ENCODE measurements at regions not wholly inside any gene's neighbourhood (a gene's known extent, or its start where the extent isn't known, plus 50 kb on each side); places are given as distances from the start of the nearest gene placed in this dataset.

GRCh38 chr2:13067508-13067907 lies 350.8 kb downstream of the TRIB2 start:
- no peak overlapping the region for H3K9ac ChIP-seq (ENCODE audit: insufficient read depth, low read depth, low read length)
- intact Hi-C loops (cut with micrococcal nuclease; ENCODE audit: unreplicated experiment) = no loop called here
- 25% methylated on average over 2 of the region's 2 CpGs for WGBS (ENCODE audit: low lambda C conversion rate)
- no peaks in the 10 kb centered on the region for H3K36me3 ChIP-seq (replicated peaks in 1 of 2; ENCODE audit: control insufficient read depth in 1 of 2, insufficient read depth in 2 of 2, low read length in 2 of 2)
- no peaks in the 10 kb centered on the region for H3K4me1 ChIP-seq (ENCODE audit: insufficient read depth, low read length)
- H3K4me3 ChIP-seq (replicated peaks in 1 of 3; ENCODE audit: insufficient read depth in 1 of 3, low read depth in 2 of 3, low read length in 3 of 3) = no peak overlapping the region
- DNase-seq (ENCODE audit: low spot score) (no peak), ATAC-seq (no peak), FAIRE-seq (no peak)
- no peaks in the 10 kb centered on the region for H3K79me2 ChIP-seq (ENCODE audit: insufficient read depth, low read length)
- BruUV-seq (replicated peaks) = no TSS peak
- no peak overlapping the region for H2AFZ ChIP-seq (ENCODE audit: low read length)
- H3K27ac ChIP-seq (ENCODE audit: extremely low read length, insufficient read depth, low read length) = no peak overlapping the region
- H3K9me3 ChIP-seq (ENCODE audit: low read length) = peaks cover 28% of the 10 kb centered on the region
- ChIA-PET POLR2A (no interaction called here), CTCF (ENCODE audit: low intra/inter-chr PET ratio, low total read pairs) (no interaction called here)
- no peaks in the 10 kb centered on the region; a peak in 1 of 5 replicates for H3K27me3 ChIP-seq (ENCODE audit: control insufficient read depth in 1 of 2, insufficient read depth in 2 of 2, low read length in 2 of 2)
- no peak overlapping the region for H3K4me2 ChIP-seq (ENCODE audit: low read depth, low read length)
- in situ Hi-C loops (cut with HindIII; ENCODE audit: extremely low pct_ligation_motif_present, low pct_unique_long_range_greater_than_20kb) = no loop called here
- TF ChIP-seq ZFAT (CRISPR knock-in tag; conservative IDR thresholded peaks at IDR 0.05) (no peak), ELK4 (CRISPR knock-in tag; IDR thresholded peaks at IDR 0.05; ENCODE audit: borderline replicate concordance) (no peak), CREBL2 (CRISPR knock-in tag; IDR thresholded peaks at IDR 0.05; ENCODE audit: borderline replicate concordance) (no peak), ZNF569 (CRISPR knock-in tag; IDR thresholded peaks at IDR 0.05; ENCODE audit: borderline replicate concordance) (no peak), MTERF4 (CRISPR knock-in tag; IDR thresholded peaks at IDR 0.05) (no peak)
- H4K20me1 ChIP-seq (ENCODE audit: insufficient read depth, low read length) = no peaks in the 10 kb centered on the region

GRCh38 chr2:13089971-13090370 lies 373.2 kb downstream of the TRIB2 start:
- H3K27me3 ChIP-seq (ENCODE audit: control insufficient read depth in 1 of 2, insufficient read depth in 2 of 2, low read length in 2 of 2) = no peaks in the 10 kb centered on the region
- no peaks in the 10 kb centered on the region for H3K4me1 ChIP-seq (ENCODE audit: insufficient read depth, low read length)
- ChIA-PET CTCF (ENCODE audit: low intra/inter-chr PET ratio, low total read pairs) (no interaction called here), POLR2A (no interaction called here)
- H3K4me2 ChIP-seq (ENCODE audit: low read depth, low read length) = no peak overlapping the region
- no peak overlapping the region for H3K4me3 ChIP-seq (replicated peaks in 1 of 3; ENCODE audit: insufficient read depth in 1 of 3, low read depth in 2 of 3, low read length in 3 of 3)
- FAIRE-seq (no peak), DNase-seq (ENCODE audit: low spot score) (no peak), ATAC-seq (no peak)
- in situ Hi-C loops (cut with HindIII; ENCODE audit: extremely low pct_ligation_motif_present, low pct_unique_long_range_greater_than_20kb) (no loop called here), intact Hi-C loops (cut with micrococcal nuclease; ENCODE audit: unreplicated experiment) (no loop called here)
- no peaks in the 10 kb centered on the region for H3K36me3 ChIP-seq (replicated peaks in 1 of 2; ENCODE audit: control insufficient read depth in 1 of 2, insufficient read depth in 2 of 2, low read length in 2 of 2)
- TF ChIP-seq ZFYVE20 (CRISPR knock-in tag; IDR thresholded peaks at IDR 0.05; ENCODE audit: borderline replicate concordance, low read depth) (no peak), GATA4 (IDR thresholded peaks at IDR 0.05; ENCODE audit: borderline replicate concordance, low read depth) (no peak), PAX8 (CRISPR knock-in tag; IDR thresholded peaks at IDR 0.05; ENCODE audit: borderline replicate concordance) (no peak), PBX3 (CRISPR knock-in tag; IDR thresholded peaks at IDR 0.05; ENCODE audit: borderline replicate concordance) (no peak)
- no TSS peak for BruUV-seq (replicated peaks)
- H4K20me1 ChIP-seq (ENCODE audit: insufficient read depth, low read length) = no peaks in the 10 kb centered on the region
- no peak overlapping the region for H2AFZ ChIP-seq (ENCODE audit: low read length)
- H3K79me2 ChIP-seq (ENCODE audit: insufficient read depth, low read length) = no peaks in the 10 kb centered on the region
- no peak overlapping the region for H3K27ac ChIP-seq (ENCODE audit: extremely low read length, insufficient read depth, low read length)
- peaks cover 35% of the 10 kb centered on the region for H3K9me3 ChIP-seq (ENCODE audit: low read length)
- H3K9ac ChIP-seq (ENCODE audit: insufficient read depth, low read depth, low read length) = no peak overlapping the region

All from HepG2 (cell line).